Adipocyte (in vitro differentiated cells): ENCODE measurements at regions not wholly inside any gene's neighbourhood (a gene's known extent, or its start where the extent isn't known, plus 50 kb on each side); places are given as distances from the start of the nearest gene placed in this dataset.
A peak's percentile ranks its signal among the peaks of the same experiment; 100 is the strongest.

Experiments
- DNase-seq: peaks from one replicate; pipeline ENCODE4 v3.0.0-alpha.2; 2015; ENCODE audit warnings: low read depth
- H3K27me3 ChIP-seq: replicated peaks from 2 replicates; pipeline ENCODE4 v1.7.0; 2013; ENCODE audit warnings: mild to moderate bottlenecking, low read length, moderate library complexity; ENCODE audit not compliant: control insufficient read depth, insufficient read depth
- H3K36me3 ChIP-seq: 2 replicates; pipeline ENCODE4 v1.7.0; 2013; ENCODE audit warnings: low read length, mild to moderate bottlenecking, moderate library complexity; ENCODE audit not compliant: control insufficient read depth, insufficient read depth, severe bottlenecking
- H3K4me1 ChIP-seq: 2 replicates; pipeline ENCODE4 v1.7.0; 2013; ENCODE audit warnings: mild to moderate bottlenecking, low read length, moderate library complexity; ENCODE audit not compliant: control insufficient read depth, insufficient read depth
- H3K4me3 ChIP-seq: 2 replicates; pipeline ENCODE4 v1.7.0; 2013; ENCODE audit warnings: mild to moderate bottlenecking, low read length, moderate library complexity
- H3K9ac ChIP-seq: 2 replicates; pipeline ENCODE4 v1.7.0; 2013; ENCODE audit warnings: mild to moderate bottlenecking, low read length, moderate library complexity
- H3K9me3 ChIP-seq: 2 replicates; pipeline ENCODE4 v1.7.0; 2013; ENCODE audit warnings: mild to moderate bottlenecking, low read length, moderate library complexity; ENCODE audit not compliant: control insufficient read depth

DNA sequence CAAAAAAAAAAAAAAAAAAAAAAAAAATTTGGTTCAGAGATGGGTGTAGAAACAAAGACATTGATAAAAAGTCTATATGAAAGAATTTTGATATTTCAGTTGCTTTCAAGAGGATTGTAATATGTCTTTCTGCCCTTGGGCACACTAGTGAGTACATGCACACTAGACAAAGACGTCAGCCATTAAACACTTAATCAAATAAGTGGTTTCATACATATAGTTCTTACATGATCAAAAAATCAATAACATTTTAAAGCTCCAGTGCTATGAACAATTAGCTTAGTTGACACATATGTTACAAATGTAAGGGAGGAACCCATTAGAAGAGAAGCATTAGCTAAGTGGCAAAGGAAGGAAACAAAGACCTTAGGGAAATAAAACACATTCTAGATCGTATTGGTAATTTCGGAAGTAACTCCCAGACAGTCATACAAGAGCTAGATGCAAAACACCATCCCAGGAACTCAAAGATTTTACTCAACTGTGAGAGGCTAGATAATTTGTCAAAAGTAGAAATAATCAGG, 84.5 kb upstream of the MAN2A1 start:
- Histone ChIP-seq H3K36me3 (no peaks in the 10 kb centered on the region), H3K4me3 (no peak overlapping the region), H3K9ac (no peak overlapping the region), H3K9me3 (no peaks in the 10 kb centered on the region), H3K27me3 (no peaks in the 10 kb centered on the region), H3K4me1 (no peaks in the 10 kb centered on the region)
- DNase-seq = no peak

DNA sequence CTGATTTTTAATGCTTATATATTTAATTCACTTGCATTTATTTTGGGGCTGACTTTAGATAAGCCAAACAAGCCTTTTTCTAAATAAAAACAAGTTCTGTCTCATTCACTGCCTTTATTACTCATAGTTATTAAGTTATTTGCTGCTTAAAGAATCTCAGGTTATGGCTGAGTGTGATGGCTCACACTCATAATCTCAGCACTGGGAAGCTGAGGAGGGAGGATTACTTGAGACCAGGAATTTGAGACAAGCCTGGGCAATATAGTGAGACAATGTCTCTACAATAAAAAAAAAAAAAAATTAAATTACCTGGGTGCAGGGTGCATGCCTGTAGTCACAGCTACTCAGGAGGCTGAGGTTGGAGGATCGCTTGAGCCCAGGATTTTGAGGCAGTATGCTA, 85.0 kb upstream of the MAN2A1 start:
- Histone ChIP-seq H3K9me3 (no peaks in the 10 kb centered on the region), H3K4me1 (no peaks in the 10 kb centered on the region), H3K27me3 (no peaks in the 10 kb centered on the region), H3K9ac (no peak overlapping the region), H3K4me3 (no peak overlapping the region), H3K36me3 (no peaks in the 10 kb centered on the region)
- DNase-seq = no peak

DNA sequence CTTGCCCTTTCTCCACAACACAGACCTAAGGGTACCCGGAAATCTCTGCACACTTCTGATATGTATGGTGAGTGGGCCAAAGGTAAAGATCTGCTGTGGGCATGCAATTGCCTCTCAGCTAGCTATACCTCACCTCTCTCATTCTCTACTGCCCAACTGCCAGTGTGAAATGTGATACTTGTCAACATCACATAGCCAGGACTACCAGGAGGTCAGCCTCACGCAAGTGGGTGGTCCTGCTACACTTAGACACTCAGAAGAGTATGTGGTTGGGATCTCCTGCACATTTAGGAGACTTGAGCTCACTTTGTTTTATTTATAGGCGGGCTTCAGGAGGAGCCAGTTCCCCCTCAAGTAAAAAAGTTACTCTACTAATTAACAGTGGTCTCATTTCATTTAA, 88.0 kb upstream of the MAN2A1 start:
- Histone ChIP-seq H3K4me1 (no peaks in the 10 kb centered on the region), H3K9ac (no peak overlapping the region), H3K4me3 (no peak overlapping the region), H3K36me3 (no peaks in the 10 kb centered on the region), H3K9me3 (no peaks in the 10 kb centered on the region), H3K27me3 (no peaks in the 10 kb centered on the region)
- no peak for DNase-seq

DNA sequence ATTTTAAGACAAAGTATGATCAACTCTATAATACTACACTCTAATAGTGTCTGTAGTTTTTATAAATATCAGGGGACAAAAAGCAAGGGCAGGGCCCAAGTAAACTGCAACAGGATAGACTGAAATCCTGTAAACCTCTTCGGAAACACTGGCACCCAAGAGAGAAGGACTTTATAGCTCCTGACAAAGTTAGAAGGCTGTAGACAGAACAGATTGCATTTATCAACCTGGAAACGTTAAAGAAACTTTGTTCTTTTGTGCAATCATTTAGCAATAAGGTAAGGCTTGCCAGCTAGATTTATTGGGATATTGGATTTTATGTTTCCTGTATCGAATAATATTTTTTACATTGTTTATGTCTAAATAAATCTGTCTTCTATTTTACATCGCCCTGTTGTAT, 91.8 kb upstream of the MAN2A1 start:
- H3K9me3 ChIP-seq = no peaks in the 10 kb centered on the region
- H3K27me3 ChIP-seq = no peaks in the 10 kb centered on the region
- no peak overlapping the region for H3K4me3 ChIP-seq
- H3K9ac ChIP-seq = no peak overlapping the region
- DNase-seq = no peak
- no peaks in the 10 kb centered on the region for H3K4me1 ChIP-seq
- H3K36me3 ChIP-seq = no peaks in the 10 kb centered on the region

DNA sequence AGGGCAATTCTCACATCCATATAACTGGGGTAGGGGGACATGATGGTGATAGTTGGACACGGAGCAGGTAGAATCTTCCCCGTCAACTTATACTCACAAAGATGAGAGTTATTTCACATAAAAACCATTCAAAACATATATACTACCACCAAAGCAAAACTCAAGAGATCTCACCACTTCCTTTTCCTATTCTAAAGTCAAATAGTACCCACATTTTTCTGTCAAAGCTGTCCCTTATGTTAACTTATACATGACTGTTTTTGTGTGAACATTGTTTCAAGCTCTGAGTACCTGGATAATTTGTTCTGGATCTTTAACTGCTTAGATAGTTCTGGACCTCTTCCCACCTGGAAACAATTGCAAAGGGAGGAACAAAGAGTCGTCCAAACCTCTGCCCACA, 95.5 kb upstream of the MAN2A1 start:
- H3K9ac ChIP-seq = no peak overlapping the region
- DNase-seq = no peak
- H3K9me3 ChIP-seq = no peaks in the 10 kb centered on the region
- H3K4me3 ChIP-seq = no peak overlapping the region
- H3K36me3 ChIP-seq = no peaks in the 10 kb centered on the region
- H3K4me1 ChIP-seq = no peaks in the 10 kb centered on the region
- H3K27me3 ChIP-seq = no peaks in the 10 kb centered on the region

DNA sequence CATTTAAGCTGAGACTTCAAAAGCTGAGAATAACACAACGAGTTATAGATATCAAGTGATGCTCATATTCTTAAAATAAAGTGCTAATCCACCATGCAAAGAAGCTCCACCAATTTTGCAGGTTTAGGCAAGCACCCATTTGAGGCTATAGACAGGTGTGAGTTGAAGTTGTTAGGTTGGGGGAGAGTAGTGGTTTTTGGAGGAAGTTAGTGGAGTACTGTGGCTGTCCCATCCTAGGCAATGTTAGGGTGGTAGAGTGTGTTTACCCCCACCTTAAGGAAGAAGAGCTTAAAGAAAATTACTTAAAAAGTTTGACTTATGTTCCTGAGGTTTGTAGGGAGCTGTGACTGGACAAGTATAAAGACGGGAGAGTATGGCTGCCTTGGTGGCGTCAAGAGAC, 98.9 kb upstream of the MAN2A1 start:
- H3K27me3 ChIP-seq = no peaks in the 10 kb centered on the region

DNA sequence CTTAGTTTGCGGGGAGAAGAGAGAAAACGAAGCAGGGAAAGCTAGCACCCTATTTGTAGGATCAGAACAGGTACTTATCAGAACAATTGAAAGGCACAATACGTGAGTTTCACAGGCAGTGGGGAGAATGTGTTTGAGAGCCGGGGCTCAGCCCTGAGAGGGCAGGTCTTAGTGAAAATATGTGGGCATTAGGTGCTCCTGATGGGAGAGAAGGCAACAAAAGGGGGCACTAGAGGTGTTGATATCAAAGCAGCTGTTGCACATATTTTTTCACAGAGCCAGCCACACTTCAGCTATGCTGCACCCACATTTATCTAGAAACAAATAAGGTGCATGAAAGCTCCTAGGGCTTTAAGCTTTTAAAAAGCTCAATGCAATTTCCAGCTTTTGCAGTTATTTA, 99.7 kb upstream of the MAN2A1 start:
- Histone ChIP-seq H3K9me3 (no peaks in the 10 kb centered on the region), H3K9ac (no peak overlapping the region), H3K4me3 (no peak overlapping the region), H3K27me3 (no peaks in the 10 kb centered on the region), H3K4me1 (peaks cover 8% of the 10 kb centered on the region), H3K36me3 (no peaks in the 10 kb centered on the region)
- no peak for DNase-seq

More for the DNA sequence above, 98.9 kb upstream of the MAN2A1 start:
- H3K4me1 ChIP-seq = no peaks in the 10 kb centered on the region
- H3K9me3 ChIP-seq = no peaks in the 10 kb centered on the region
- no peak for DNase-seq
- H3K36me3 ChIP-seq = no peaks in the 10 kb centered on the region
- no peak overlapping the region for H3K4me3 ChIP-seq
- no peak overlapping the region for H3K9ac ChIP-seq

DNA sequence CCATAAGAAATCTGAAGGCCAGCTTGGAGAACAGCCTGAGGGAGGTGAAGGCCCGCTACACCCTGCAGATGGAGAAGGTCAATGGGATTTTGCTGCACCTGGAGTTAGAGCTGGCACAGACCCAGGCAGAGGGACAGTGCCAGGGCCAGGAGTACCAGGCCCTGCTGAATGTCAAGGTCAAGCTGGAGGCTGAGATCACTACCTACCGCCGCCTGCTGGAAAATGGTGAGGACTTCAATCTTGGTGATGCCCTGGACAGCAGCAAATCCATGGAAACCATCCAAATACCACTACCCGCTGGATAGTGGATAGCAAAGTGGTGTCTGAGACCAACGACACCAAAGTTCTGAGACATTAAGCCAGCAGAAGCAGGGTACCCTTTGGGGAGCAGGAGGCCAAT, 100.5 kb upstream of the MAN2A1 start:
- H3K4me1 ChIP-seq = peaks cover 15% of the 10 kb centered on the region
- H3K27me3 ChIP-seq = no peaks in the 10 kb centered on the region
- no peak overlapping the region for H3K9ac ChIP-seq
- no peak overlapping the region for H3K4me3 ChIP-seq
- no peaks in the 10 kb centered on the region for H3K9me3 ChIP-seq
- DNase-seq = no peak
- no peaks in the 10 kb centered on the region for H3K36me3 ChIP-seq

DNA sequence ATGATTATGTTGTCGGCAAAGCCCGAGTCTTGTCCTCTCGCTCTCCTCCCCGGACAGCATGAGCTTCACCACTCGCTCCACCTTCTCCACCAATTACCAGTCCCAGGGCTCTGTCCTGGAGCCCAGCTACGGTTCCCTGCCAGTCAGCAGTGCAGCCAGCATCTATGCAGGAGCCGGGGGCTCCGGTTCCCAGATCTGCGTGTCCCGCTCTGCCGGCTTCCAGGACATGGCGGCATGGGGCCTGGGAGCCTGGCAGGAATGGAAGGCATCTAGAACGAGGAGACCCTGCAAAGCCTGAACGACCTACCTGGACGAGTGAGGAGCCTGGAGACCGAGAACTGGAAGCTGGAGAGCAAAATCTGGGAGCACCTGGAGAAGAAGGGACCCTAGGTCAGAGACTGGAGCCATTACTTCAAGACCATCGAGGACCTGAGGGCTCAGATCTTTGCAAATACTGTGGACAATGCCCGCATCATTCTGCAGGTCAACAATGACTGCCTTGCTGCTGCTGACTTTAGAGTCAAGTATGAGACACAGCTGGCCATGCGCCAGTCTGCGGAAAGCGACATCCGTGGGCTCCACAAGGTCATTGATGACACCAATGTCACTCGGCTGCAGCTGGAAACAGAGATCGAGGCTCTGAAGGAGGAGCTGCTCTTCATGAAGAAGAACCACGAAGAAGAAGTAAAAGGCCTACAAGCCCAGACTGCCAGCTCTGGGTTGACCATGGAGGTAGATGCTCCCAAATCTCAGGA, 101.3 kb upstream of the MAN2A1 start:
- DNase-seq = no peak
- no peaks in the 10 kb centered on the region for H3K27me3 ChIP-seq
- H3K9me3 ChIP-seq = no peaks in the 10 kb centered on the region
- peaks cover 15% of the 10 kb centered on the region for H3K4me1 ChIP-seq
- H3K4me3 ChIP-seq = no peak overlapping the region
- no peaks in the 10 kb centered on the region for H3K36me3 ChIP-seq
- H3K9ac ChIP-seq = no peak overlapping the region

DNA sequence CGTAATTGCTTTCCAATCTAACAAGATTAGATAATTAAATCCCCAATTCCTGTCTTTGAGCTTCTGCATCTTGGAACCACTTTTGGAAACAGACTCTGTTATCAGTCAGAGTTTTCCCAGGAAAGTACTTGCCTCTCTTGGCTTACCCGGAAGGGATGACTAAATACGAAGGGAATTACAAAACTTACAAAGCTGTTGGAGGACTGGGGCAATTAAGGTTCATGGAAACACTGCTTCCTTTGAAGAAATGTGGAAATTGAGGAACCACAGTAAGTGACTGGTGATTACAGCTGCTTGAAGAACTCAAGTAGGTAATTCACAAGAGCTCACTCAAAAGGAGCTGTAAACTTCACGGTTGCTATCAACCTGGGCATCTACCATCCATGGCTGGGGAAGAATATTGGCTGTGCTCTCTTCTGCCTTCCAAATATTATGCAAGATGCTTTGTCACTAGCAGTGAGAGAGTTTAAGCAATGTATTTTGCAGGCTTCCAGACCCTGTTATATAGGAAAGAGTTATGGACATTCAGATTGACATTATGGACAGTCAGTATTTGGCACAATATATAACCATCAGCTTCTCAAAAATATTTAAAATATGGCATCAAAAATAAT, 104.6 kb upstream of the MAN2A1 start:
- H3K4me3 ChIP-seq = peak overlapping the region; percentile 21
- no peaks in the 10 kb centered on the region for H3K27me3 ChIP-seq
- peak; percentile 35 for DNase-seq
- H3K36me3 ChIP-seq = no peaks in the 10 kb centered on the region
- no peaks in the 10 kb centered on the region for H3K9me3 ChIP-seq
- H3K4me1 ChIP-seq = peaks cover 15% of the 10 kb centered on the region
- H3K9ac ChIP-seq = no peak overlapping the region

DNA sequence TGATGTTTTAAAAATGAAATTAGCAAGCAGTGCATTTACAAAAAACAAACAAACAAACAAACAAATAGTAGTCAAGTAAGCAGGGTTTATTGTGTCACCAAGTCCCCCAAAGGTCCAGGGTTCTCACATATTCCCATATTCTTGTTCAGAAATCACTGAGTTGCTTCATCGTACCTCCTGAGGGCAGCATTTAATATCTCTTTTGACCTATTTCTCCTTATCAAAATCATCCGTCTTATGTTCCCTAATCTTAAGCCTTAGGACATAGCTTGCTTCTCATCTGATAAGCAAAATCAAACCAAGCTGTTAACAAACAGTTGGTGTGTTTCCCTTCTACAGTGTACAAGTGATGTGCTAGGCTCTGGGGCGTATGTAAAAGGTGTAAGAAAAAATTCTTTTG, 109.5 kb upstream of the MAN2A1 start:
- Histone ChIP-seq H3K36me3 (no peaks in the 10 kb centered on the region), H3K9ac (no peak overlapping the region), H3K27me3 (no peaks in the 10 kb centered on the region), H3K4me3 (no peak overlapping the region), H3K9me3 (peaks cover 8% of the 10 kb centered on the region), H3K4me1 (peaks cover 10% of the 10 kb centered on the region)
- no peak for DNase-seq
